Spinal cord (tissue), 9 donors: ENCODE measurements at regions not wholly inside any gene's neighbourhood (a gene's known extent, or its start where the extent isn't known, plus 50 kb on each side); places are given as distances from the start of the nearest gene placed in this dataset.
A peak's percentile ranks its signal among the peaks of the same experiment; 100 is the strongest.

Source experiments
- DNase-seq, 6 donors: peaks; one replicate each; pipeline versions ENCODE4 v3.0.0 to v3.0.0-alpha.2; 2013 to 2015; ENCODE audit warnings: low spot score in 6 of 6, low read depth in 4 of 6
- H3K27ac ChIP-seq: one replicate; pipeline ENCODE4 v1.5.1; 2013; ENCODE audit warnings: low read depth, low read length, control low read depth
- H3K27me3 ChIP-seq: one replicate; pipeline ENCODE4 v1.6.1; 2013; ENCODE audit warnings: low read length; ENCODE audit not compliant: control insufficient read depth, insufficient read depth
- H3K36me3 ChIP-seq: one replicate; pipeline ENCODE4 v1.6.1; 2013; ENCODE audit warnings: low read length; ENCODE audit not compliant: control insufficient read depth, insufficient read depth
- H3K4me1 ChIP-seq: one replicate; pipeline ENCODE4 v1.6.1; 2013; ENCODE audit warnings: low read length; ENCODE audit not compliant: control insufficient read depth, insufficient read depth
- H3K4me3 ChIP-seq: one replicate; pipeline ENCODE4 v1.5.1; 2013; ENCODE audit warnings: low read depth, low read length, control low read depth
- H3K9me3 ChIP-seq: one replicate; pipeline ENCODE4 v1.6.1; 2013; ENCODE audit warnings: low read length; ENCODE audit not compliant: control insufficient read depth, insufficient read depth
- WGBS: methylation state at CpG from one replicate; pipeline ENCODE4 v1.1.5; 2013; ENCODE audit warnings: missing lambda C conversion rate; ENCODE audit not compliant: insufficient coverage; 5-methylcytosine and 5-hydroxymethylcytosine counted together
- donor health status: healthy.

GRCh38 chr3:69563151-69563550 is 176.1 kb upstream of the MITF start:
- Histone ChIP-seq H3K9me3 (no peaks in the 10 kb centered on the region), H3K36me3 (no peaks in the 10 kb centered on the region), H3K27ac (no peak overlapping the region), H3K4me1 (no peaks in the 10 kb centered on the region), H3K4me3 (no peak overlapping the region), H3K27me3 (no peaks in the 10 kb centered on the region)
- WGBS: 95% methylated on average over 3 of the region's 3 CpGs
- DNase-seq: no peak

GRCh38 chr3:69562020-69562419 is 176.1 kb upstream of the FRMD4B start:
- Histone ChIP-seq H3K4me1 (no peaks in the 10 kb centered on the region), H3K27ac (no peak overlapping the region), H3K27me3 (no peaks in the 10 kb centered on the region), H3K4me3 (no peak overlapping the region), H3K36me3 (no peaks in the 10 kb centered on the region), H3K9me3 (no peaks in the 10 kb centered on the region)
- WGBS: no CpG with 5 or more reads among the region's 4 CpGs
- no peak for DNase-seq

- DNase-seq: no peak
- no peaks in the 10 kb centered on the region for H3K4me1 ChIP-seq
- no peaks in the 10 kb centered on the region for H3K9me3 ChIP-seq
- no peak overlapping the region for H3K4me3 ChIP-seq
- H3K27ac ChIP-seq: no peak overlapping the region
- no peaks in the 10 kb centered on the region for H3K27me3 ChIP-seq
- no peaks in the 10 kb centered on the region for H3K36me3 ChIP-seq
These were observed 174.9 kb upstream of the FRMD4B start for GRCh38 chr3:69560818-69561217.

- WGBS: 90% methylated on average over 2 of the region's 4 CpGs
- DNase-seq: no peak
- no peak overlapping the region for H3K27ac ChIP-seq
These were observed 174.2 kb upstream of the FRMD4B start for GRCh38 chr3:69560116-69560515.

GRCh38 chr3:69558912-69559311 is 173.0 kb upstream of the FRMD4B start:
- Histone ChIP-seq H3K27ac (no peak overlapping the region), H3K4me1 (no peaks in the 10 kb centered on the region), H3K27me3 (no peaks in the 10 kb centered on the region), H3K4me3 (no peak overlapping the region), H3K36me3 (no peaks in the 10 kb centered on the region), H3K9me3 (no peaks in the 10 kb centered on the region)
- peak in 2 of 6 donors; percentile 49 to 66 for DNase-seq
- WGBS: 0% methylated on average over 1 of the region's 2 CpGs

More at GRCh38 chr3:69560116-69560515, 174.2 kb upstream of the FRMD4B start:
- H3K4me3 ChIP-seq: no peak overlapping the region
- H3K36me3 ChIP-seq: no peaks in the 10 kb centered on the region
- H3K4me1 ChIP-seq: no peaks in the 10 kb centered on the region
- H3K9me3 ChIP-seq: no peaks in the 10 kb centered on the region
- H3K27me3 ChIP-seq: no peaks in the 10 kb centered on the region

GRCh38 chr3:69554576-69554975 is 168.7 kb upstream of the FRMD4B start:
- 100% methylated on average over 1 of the region's 2 CpGs for WGBS
- no peak overlapping the region for H3K4me3 ChIP-seq
- no peaks in the 10 kb centered on the region for H3K9me3 ChIP-seq
- no peak for DNase-seq
- H3K27me3 ChIP-seq: no peaks in the 10 kb centered on the region
- H3K27ac ChIP-seq: no peak overlapping the region
- H3K36me3 ChIP-seq: no peaks in the 10 kb centered on the region
- H3K4me1 ChIP-seq: no peaks in the 10 kb centered on the region

- Histone ChIP-seq H3K4me3 (no peak overlapping the region), H3K27ac (no peak overlapping the region), H3K4me1 (no peaks in the 10 kb centered on the region), H3K36me3 (no peaks in the 10 kb centered on the region), H3K9me3 (no peaks in the 10 kb centered on the region), H3K27me3 (no peaks in the 10 kb centered on the region)
- no peak for DNase-seq
- 100% methylated on average over 1 of the region's 4 CpGs for WGBS
These were observed 168.0 kb upstream of the FRMD4B start for GRCh38 chr3:69553888-69554287.

- Histone ChIP-seq H3K9me3 (no peaks in the 10 kb centered on the region), H3K36me3 (no peaks in the 10 kb centered on the region), H3K4me3 (no peak overlapping the region), H3K27me3 (no peaks in the 10 kb centered on the region), H3K4me1 (peaks cover 5% of the 10 kb centered on the region), H3K27ac (no peak overlapping the region)
- no peak for DNase-seq
- WGBS: no CpG with 5 or more reads among the region's 6 CpGs
These were observed 161.6 kb upstream of the FRMD4B start for GRCh38 chr3:69547461-69547880.

GRCh38 chr3:69542805-69543429 is 157.0 kb upstream of the FRMD4B start:
- no peak for DNase-seq
- no peak overlapping the region for H3K27ac ChIP-seq
- peaks cover 7% of the 10 kb centered on the region for H3K27me3 ChIP-seq
- no peaks in the 10 kb centered on the region for H3K36me3 ChIP-seq
- H3K4me1 ChIP-seq: peaks cover 14% of the 10 kb centered on the region
- H3K9me3 ChIP-seq: no peaks in the 10 kb centered on the region
- 5% methylated on average over 7 of the region's 19 CpGs for WGBS
- peak overlapping the region; percentile 64 for H3K4me3 ChIP-seq

- no peaks in the 10 kb centered on the region for H3K36me3 ChIP-seq
- peak overlapping the region; percentile 64 for H3K4me3 ChIP-seq
- H3K27ac ChIP-seq: peak overlapping the region; percentile 15
- peaks cover 7% of the 10 kb centered on the region for H3K27me3 ChIP-seq
- peak in 4 of 6 donors; percentile 21 to 93 (median 63) for DNase-seq
- H3K4me1 ChIP-seq: peaks cover 14% of the 10 kb centered on the region
- H3K9me3 ChIP-seq: no peaks in the 10 kb centered on the region
- under 1% methylated on average over 65 of the region's 75 CpGs for WGBS
These were observed 156.4 kb upstream of the FRMD4B start for GRCh38 chr3:69542089-69542804.
